ENCODE measurements at regions not wholly inside any gene's neighbourhood (a gene's known extent, or its start where the extent isn't known, plus 50 kb on each side); places are given as distances from the start of the nearest gene placed in this dataset.
"Not testable (repeated sequence)": the region's sequence is repeated elsewhere in the genome, so short reads cannot be mapped to it uniquely, and the experiment has no call there.

DNA sequence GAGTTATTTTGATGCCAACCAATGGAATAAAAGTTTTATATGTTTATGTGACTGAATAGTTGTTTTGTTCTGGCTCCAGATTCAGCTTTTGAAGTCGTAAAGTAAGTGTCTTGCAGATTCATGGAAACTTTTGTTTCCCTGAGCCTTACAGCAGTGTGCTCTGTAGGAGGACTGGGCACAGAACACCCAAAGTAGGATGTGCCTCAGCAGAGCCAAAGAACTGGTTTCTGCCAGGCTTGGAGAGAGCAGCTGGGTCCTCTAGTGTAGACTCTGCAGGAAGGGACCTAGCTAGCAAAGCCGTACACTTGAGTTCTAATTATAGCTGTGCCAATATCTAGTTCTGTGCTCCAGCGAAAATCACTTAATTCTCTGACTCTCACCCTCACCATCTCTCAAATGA lies 261.2 kb upstream of the DNAJC19 start:
- no peak for DNase-seq

DNA sequence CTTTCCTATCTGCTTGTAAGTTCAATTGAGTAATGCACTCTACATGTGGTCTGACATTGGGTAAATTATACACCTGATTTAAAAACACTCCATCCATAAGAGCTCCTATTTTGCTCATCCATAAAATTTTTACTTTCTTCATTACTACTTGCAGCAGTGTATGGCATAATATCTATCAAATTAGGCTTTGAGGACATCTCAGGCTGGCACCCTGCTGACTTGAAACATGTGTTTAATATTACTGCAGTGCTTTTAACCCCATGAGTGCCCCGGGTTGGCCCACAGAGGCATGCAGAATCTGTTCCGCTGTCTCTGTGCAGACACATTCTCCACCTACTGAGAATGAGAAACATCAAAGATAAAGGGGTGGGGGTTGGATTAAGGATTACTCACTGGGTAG lies 249.9 kb upstream of the DNAJC19 start:
- no peak for DNase-seq

DNA sequence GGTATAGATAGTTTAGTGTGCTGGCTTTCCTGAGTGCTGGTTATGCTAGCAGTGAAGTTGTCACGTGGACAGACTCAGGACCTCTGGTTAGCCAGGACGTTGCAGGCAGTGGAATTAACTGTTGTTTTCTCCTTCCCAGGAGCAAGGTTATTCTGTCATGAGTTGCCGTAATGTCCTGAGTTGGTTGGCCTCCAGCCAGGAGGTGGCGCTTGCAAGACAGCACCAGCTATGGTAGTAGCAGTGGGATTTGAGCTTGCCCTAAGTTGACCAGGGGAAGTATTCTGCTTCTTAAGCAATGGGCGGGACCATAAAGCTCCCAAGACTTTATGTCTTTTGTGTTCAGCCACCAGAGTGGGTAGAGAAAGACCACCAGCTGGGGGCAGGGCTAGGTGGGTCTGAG lies 240.7 kb upstream of the DNAJC19 start:
- no peak for DNase-seq

DNA sequence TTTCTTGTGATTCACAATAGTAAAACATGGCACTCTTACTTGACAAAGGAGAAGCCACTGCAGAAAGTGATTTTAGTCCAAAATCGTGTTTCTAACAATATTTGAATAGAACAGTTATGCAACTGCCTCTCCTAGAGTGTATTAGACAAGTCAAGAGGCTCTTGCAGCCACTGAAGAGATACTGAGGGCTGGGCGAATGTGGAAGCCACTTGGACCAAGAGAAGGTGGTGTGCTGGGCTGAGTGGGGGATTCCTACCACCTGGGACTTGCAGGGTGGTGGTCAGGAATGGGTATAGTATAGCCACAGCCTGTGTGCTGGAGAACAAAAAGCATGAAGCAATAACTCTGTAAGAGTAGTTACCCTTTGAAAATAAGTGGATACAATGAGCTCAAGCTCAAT lies 223.8 kb upstream of the DNAJC19 start:
- DNase-seq: no peak

DNA sequence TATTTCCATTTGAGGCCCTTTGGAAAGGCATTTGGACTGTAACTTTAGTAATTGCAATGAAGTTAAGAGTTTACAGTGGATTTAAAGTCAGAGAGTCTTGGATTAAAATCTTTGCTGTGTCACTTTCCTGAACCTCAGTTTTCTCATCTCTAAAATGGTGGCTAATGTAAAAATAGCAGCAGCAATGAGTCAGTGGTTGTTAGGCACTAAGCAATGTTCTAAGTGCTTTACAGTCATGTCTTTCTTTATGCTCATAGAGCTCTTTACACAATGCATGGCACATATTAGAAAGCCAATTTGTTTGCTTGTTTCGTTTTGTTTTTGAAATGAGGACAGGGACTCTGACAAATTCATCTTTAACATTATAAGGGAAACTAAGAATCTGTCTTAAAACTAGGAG lies 222.7 kb upstream of the DNAJC19 start:
- no peak for DNase-seq

DNA sequence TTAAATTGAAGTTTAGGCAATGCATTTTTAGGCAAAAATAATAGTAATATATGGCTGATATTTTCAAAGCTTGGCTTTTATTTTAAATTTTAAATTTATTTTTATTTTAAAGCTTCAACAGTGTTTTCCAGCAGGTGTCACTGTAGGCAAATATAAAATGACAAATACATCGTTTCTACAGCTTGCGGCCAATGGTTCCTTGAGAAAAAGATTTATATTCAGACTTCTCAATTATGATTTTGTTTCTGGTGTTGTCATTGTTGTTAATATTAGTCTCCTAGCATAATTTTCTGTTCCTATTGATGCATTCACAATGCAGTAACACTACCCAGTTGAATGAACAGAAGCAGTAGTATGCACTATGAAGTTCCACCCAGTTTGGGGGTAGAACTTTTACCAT lies 220.7 kb upstream of the DNAJC19 start:
- DNase-seq: peak in 1 of 2 experiments; percentile 11

DNA sequence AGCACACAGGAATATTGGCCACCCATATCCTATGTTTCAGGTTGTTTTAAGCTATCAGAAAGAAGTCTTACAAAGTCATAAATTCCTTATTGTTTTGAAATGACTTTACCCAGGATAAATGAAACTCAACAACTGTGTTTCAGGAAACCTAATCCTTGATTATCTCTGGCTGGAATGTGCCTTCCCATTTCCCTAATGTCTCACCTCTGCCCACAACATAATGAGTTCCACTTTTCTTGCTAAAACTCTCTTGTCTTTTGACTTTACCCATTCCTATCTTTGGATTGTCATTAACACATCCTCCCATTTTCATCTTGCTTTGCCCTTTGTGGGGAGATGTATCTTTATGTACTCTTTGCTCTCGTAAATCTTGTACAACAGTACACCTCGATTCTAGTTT lies 200.0 kb upstream of the DNAJC19 start:
- DNase-seq: no peak

DNA sequence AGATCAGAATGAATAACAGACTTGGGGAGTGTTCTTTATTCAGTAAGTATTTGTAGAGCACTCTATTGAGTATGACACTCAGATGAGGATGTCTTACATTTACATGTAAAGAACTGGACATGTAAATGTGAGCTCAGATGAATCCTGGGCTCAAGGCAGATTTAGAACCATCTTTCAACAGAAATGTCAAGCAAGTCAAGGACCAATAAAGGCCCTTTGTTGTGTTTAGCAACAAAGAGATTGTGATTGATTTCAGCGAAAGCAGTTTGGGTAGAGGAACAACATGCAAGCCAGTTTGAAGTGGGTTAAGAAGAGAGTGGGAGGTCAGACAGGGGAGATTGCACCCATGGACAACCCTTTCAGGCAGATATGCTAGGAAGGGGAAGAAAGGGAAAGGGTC lies 194.2 kb upstream of the DNAJC19 start:
- DNase-seq: no peak

DNA sequence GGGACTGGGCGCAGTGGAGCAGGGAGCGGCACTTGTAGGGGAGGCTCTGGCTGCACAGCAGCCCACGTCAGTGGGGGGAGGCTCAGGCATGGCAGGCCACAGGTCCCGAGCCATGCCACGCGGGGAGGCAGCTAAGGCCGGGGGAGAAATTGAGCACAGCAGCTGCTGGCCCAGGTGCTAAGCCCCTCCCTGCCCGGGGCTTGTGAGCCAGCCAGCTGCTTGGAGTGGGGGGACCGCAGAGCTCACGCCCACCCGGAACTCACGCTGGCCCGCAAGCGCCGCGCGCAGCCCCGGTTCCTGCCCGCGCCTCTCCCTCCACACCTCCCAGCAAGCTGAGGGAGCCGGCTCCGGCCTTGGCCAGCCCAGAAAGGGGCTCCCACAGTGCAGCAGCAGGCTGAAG lies 193.5 kb upstream of the DNAJC19 start:
- not testable (repeated sequence) for DNase-seq

DNA sequence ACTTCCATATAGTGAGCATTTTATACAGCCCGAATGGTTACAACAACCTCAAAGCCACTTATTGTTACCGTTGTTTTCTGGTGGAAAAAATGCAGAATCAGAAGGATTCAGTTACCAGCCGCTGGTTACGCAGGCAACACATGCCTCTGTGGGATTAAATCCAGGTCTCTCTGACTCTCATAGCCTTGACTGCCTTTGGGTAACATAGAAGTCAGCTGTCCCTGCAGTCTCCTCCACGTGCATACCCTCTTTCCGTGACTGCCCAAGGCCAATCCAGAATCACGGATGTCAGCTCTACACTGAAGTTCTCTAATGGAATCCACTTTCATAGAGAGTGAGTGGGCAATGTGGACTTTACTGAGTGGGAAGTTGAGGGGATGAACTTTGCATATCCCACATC lies 189.5 kb upstream of the DNAJC19 start:
- DNase-seq: no peak

DNA sequence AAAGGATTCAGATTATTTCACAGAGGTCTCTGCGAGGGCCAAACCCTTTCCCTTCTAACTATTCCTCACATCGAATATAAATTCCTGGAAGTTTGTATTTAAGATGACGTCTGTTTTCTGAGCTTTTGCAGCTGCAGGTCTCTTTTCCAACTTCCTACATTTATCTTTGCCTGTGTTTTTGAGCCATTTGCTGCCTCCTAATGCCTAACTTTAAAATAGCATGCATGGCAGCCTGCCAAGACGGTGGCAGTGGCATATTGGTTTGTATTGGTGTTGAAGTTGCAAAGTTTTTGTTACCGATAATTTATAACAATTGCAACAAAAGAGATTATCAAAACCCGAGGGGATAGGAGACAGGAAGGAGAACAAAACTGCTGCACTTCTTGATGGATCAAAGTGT lies 187.1 kb upstream of the DNAJC19 start:
- DNase-seq: peak in 1 of 2 experiments; percentile 38

DNA sequence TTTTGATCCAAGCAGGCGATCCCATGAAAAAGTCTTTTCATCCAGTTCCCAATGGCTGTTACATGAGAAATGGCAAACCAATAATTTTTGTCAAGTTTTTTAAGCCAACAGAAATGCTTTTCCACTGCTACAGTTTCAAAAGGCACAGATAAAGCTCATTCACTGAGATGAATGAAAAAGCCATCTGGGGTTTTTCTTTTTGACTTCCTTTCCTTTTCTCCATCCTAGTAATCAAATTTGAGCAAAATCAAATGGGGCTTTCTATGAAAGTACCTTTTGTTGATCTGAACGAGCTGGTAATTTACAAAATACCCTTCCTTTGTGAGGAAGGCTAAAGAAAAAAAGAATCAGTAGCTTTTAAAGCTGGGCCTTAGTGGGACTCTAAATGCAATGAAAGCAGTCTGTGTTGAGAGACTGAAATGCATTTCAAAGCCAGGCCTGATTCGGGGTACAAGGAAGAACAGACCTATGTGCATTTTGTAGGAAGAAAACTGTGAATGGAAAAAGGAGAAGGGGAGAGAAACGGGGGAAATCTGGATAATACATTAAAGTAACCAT lies 185.2 kb upstream of the DNAJC19 start:
- DNase-seq: no peak

DNA sequence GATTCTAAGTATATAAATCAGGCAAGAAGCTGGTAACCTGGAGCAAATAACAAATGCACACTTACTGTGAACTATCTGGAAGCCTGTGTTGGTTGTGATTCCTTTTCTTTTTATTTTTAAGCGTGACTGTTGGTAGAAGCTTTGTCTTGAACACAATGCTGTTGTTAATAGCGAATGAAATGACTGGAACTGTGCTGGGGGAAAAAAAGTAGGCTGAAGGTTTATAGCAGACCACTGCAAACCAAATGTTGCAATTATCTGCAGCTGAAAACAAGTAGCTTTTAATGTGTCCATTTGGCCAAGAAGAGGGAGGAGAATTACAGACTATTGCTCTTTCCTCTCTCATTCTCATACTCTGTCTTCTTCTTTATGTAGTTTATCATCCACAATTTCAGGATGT lies 184.5 kb upstream of the DNAJC19 start:
- DNase-seq: no peak

DNA sequence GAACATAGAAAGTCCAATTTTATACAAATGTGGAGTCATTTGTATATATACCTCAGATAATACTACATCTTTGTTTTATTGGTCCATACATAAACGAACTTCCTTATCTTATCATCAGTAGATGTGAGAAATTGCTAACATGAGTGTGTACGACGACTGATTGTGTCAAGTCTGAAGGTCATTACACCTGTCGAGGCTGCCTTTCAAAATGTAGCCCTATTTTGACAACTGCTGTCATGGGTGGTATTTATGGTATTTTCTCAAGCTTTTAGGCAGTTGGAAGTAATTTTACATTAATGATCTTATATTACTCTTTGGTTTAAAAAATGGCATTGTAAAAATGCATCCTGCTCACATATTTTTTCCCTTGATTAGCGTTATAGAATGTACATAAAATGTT lies 183.7 kb upstream of the DNAJC19 start:
- no peak for DNase-seq

DNA sequence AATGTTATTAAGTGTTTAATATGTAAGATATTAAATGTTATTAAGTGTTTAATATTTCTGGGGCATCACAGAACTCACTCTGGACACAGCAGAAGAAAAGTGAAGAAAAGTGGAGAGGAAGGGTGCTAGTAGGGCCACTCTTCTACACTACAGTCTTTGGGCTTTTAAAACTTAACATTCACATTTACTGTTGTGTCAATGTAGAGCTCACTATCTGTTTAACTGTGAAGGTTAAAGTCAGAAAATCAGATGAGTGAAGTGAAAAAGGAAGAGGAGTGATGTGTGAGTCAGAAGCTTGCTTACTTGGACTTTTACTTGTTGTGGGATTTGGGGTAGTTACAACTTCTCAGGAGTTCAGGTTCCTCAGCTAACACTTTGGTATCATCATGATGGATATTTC lies 145.3 kb upstream of the DNAJC19 start:
- no peak for DNase-seq

DNA sequence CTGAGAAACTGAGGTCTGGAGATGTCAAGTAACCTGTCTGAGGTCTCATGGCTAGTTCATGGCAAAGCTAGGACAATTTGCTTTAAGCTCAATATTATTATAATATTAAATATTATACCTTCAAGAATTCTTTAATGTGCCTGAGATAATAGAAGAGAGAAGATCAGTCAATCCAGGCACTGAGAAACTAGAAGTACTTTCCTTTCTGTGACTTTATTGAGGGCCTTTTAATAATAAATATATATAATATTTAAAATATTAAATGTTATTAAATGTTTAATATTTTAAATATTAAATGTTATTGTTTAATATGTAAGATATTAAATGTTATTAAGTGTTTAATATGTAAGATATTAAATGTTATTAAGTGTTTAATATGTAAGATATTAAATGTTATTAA lies 144.3 kb upstream of the DNAJC19 start:
- DNase-seq: no peak

DNA sequence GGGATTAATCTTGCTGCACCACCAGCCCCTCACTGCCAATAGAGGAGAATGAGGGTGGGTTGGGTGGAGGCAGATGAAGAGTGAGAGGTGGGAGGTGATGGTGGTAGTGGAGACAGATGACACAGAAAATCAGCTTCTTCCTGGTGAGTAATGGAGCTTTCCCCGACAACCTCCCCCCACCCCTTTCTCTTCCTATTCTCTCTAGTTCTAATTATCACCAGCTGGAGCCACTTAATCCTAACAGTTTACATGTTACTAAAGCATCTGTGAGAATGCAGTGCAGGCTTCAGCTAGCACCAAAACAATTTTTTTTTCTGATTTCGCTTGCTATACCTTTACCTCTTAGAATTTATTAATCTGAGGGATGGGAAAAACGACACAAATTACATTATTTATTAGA lies 116.1 kb upstream of the DNAJC19 start:
- no peak for DNase-seq

DNA sequence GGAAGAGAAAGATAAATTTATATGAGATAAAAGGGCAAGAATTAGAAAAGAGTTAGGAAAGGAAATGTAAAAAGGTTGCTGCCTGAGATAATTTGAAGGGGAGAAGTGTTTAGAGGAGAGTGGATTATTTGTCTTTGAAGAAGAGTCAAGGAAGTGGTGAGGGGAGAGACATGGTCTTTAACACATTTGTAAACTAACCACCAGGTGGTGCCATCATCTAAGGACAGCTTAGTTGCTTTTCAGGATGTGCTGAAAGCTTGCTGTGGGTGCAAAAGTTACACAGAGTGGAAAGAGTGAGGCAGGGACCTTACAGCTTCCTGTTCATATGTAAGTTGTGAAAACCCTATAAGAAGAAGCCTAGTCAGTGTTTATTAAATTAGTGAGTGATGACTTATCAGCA lies 114.1 kb upstream of the DNAJC19 start:
- DNase-seq: peak in 1 of 2 experiments; percentile 21

DNA sequence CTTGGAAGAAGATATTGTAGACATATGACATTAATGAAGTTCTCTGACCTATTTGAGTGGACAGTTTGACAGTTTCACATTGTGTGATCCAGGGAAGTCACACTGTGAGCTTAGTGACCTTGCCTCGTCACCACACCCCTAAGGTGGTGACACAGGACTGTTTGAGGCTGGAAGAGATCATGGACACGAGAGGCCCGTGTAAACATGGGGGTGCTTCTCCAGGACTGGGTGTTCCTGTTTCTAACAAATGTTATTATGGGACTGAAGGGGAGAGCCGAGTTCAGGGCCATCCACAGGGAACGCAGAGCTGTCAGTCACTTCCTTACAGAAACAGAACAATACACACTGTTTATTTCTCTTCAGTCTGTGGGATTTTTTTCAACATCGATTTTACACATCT lies 96.5 kb upstream of the DNAJC19 start:
- DNase-seq: no peak

DNA sequence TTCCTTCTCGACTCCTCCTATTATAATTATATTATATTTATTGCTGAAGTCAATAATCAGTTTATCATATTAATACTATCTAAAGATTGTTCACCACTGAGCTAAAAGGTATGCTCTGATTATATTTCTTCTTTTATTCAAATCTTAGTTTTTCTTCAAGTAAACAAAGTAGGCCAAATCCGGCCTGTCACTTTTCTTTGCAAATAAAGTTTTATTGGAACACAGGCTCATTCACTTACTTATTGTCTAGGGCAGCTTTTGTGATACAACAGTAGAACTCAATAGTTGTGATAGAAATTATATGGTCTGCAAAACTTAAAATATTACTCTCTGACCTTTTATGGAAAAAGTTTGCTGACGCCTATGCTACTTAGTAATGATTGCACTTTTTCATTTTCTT lies 92.4 kb upstream of the DNAJC19 start:
- DNase-seq: no peak

DNA sequence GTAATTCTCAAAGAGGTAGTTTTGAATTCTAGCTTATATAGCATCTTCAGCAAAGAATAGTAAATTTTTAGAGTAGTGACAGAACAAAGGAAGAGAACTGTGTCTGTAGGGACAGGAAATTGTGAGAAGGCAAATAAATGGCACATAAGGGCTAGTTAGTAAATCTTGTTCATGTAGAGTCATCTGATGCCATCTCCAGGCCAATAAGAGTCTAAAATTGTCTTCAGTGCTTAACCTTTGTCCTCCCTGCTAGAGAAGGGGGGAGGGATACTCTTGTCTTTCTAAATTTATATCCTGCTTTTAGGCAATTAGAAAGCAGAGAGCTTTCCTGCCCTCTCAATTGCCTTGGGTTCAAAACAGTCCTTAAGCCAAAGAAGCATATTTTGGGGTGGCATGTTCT lies 87.0 kb upstream of the DNAJC19 start:
- DNase-seq: no peak

DNA sequence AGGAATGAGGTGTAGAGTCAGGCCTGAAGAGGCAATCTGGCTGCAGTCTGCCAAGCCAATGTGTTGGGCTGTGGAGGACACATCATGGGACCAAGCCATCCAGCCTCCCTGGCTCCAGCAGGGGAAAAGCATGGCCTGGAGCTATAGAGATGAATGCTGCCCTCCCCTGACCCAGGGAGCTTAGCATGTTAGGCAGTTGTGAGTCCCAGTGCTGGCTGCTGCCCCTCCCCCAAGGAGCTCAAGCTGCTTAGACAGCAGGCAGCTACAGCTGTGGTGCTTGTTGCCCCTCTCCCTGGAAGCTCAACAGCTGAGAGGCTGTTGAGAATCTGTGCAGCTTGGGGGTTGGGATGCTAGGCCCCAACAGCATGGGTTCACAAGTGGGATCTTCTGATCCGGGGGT lies 85.6 kb upstream of the DNAJC19 start:
- DNase-seq: no peak

DNA sequence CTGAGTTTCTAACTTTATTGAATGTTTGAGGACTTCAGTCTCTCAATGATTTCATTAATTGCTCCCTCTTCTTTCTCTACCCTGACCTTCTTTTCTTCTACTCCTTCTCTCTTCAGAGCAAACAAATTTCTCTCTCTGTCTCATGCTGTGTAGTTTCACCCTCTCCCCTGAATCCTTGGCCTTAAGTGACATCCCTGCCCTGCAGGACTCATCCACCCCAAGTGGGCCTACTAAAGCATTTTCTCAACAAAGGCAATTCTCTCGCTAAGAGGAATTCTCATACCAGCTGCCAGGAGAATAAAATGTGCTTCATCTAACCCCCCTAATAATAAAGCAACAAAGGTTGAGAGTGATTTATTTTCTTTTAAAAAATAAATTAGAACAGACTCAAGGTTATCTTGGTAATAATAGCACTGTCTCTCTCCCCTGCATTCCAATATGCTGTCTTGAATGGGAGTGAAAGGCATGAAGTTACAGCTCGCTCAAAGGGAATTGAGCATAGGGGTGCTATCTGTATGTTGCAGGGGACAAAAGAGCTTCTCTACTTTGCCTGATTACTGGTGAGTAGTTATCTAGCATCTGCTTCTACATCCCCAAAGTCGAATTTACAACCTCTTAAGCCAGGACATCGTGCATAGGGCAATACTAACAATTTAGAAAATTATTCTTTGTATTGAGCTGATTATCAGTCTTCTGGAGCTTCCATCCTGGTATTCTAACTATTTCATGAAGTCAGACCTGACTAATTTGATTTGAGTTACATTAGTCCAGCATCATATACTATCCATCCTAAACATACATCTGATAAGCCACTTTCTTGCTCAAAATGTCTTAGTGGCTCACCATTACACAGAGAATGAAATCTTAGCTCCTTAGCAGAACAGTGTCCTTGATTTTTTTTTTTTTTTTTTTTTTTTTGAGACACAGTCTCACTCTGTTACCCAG lies 76.9 kb upstream of the DNAJC19 start:
- DNase-seq: no peak

DNA sequence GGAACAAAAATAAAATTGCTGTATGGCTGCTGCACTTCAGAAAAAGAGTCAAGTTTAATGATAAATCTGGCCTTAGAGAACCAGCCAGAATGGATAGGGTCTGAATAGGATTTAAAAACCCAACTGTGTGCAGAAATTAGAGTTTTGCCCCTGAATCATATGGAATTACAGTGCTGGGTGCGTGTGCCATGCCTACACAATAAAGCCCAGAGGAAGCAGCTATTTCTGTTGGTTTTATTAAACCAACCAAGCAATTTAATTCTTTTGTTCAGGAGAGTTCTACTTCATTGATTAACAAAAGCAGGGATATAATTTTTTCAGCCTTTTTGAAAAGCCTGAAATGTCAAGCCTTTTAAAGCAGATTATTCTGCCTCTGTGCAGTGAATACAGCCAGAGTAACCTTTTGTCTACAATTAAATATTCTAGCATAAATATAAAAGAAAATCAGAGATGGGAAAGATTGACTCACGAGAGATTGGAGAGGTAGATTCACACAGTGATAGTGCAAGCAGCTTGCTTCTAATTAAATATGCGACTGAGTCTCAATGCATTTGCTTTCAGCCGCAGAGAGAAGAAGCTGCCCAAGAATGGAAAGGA lies 66.7 kb upstream of the DNAJC19 start:
- DNase-seq: no peak

Measured in SW 1271 (cell line).